ENCODE measurements at regions not wholly inside any gene's neighbourhood (a gene's known extent, or its start where the extent isn't known, plus 50 kb on each side); places are given as distances from the start of the nearest gene placed in this dataset.
"Not testable (repeated sequence)": the region's sequence is repeated elsewhere in the genome, so short reads cannot be mapped to it uniquely, and the experiment has no call there.

DNA sequence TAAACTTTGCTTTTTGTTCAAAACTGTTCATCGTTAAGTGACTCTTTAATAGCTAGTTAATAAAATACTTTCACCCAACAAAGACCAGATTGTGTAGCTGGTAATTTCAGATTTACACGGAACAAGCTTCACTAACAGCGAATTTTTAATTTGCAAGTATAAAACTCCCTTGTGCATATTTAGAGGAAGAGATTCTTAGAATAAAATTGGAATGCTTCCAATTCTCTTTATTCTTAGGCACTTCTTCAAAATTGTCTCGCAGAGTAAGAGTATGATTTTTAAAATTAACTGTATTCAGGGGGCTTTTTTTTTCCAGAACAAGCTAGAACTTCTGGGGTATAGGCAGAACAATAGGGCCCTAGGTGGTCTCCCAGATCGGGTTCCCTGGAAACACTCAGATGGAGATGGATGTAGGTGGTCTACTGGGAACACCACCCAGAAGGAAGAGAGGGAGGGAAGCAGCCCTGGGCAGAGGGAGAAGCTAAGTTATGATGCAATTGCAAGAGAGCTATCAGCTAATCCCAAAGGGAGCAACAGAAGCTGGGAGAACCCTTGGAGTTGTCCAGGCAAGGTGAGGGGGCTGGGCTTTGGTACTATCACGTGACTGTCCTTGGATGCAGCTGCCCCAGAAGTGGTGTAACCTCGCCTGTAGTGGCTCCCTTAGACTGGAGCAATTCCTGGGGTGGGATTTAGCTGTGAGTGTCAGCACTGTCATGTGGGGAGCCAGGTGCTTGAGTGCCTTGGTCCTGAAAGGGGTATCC, 151.7 kb upstream of the ASB18 start:
- no peak for DNase-seq

DNA sequence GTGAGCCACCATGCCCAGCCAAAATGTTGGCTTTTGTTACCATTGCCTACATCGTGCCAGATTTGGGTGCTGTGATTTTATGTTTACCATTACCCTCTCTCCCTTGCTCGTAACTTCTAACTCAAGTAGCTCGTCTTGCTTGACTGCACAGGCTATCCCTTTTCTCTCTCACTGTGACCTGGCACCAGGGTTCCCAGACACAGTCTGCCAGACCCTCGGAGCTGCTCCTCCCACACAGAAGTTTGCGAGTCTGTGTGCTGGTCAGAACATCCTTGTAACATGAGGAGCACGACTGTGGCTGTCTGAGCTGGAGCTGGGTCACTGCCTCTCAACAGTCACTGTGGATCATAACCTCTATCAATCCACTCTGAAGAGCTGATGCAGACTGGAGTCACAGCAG, 152.5 kb upstream of the ACKR3 start:
- no peak for DNase-seq

GRCh38 chr2:236430584-236430983, 139.0 kb upstream of the ACKR3 start:
- DNase-seq = no peak

GRCh38 chr2:236434593-236434992, 135.0 kb upstream of the ACKR3 start:
- peak; percentile 67 for DNase-seq

DNA sequence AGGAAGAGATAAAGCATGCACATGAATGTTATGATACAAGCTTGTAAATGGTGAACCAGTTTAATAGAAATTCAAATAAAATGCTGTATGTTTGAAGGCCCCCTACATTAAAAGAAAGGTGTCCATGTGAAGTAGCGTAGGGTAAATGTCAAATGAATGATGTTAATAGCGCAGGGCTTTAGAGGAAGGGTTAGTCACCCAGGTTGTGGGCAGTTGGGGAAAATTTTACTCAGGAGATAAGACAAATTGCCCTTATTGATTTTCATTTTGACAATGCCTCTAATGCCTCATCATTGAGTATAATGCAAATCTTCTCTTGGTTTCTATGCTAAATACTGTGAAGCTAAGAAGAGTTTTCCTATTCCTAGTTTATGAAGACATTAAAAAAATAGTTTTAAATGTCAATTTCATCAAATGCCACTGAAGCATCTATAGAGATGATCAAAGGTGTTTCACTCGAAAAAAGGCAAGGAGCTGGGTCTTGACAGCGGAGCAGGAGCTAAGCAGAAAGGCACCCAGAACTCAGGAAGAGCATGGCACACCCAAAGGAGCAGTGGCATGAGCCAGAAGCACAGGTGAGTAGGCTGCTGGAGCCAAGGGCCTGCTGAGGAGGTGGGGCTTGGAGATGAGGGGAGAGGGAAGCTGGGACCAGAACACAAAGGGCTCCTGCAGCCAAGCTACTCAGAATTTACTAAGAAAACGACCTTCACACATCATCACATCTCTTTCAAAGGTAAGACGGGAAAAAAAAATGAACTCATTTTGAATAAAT, 129.3 kb upstream of the ACKR3 start:
- DNase-seq = no peak

DNA sequence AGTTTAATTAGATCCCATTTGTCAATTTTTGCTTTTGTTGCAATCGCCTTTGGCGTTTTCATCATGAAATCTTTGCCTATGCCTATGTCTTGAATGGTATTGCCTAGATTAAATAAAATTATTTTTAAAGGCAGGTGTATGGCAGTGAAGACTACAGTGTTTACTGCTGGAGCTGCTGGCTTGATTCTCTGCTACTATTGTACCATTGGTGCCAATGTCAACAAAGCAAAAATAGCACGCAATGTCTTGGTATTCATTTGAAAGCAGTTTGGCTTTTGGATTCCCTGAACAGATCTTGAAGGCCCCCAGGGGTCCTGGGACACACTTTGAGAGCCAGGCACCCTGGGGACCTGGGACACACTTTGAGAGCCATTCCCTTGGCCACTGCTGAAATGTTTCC, 125.4 kb upstream of the ACKR3 start:
- no peak for DNase-seq

DNA sequence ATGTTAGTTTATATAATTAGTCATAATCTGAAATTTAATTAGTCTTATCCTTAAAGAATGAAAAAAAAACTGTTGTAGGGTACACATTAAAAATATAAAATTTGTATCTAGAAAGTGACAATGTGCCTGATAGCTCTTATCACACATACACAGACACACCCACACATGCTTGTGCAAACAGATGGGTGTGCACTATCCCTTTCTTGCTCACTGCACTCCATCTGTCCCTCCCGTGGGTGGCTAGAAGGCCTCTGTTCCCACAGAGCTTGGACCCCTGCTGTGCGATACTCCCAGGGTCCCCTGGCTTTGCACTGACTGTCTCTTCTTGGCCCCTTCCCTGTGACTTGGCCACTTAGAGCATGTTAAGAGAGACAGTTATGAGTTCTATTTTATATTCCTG, 123.9 kb upstream of the ACKR3 start:
- no peak for DNase-seq

- DNase-seq = no peak
Observed at GRCh38 chr2:236446521-236446920, 123.1 kb upstream of the ACKR3 start.

DNA sequence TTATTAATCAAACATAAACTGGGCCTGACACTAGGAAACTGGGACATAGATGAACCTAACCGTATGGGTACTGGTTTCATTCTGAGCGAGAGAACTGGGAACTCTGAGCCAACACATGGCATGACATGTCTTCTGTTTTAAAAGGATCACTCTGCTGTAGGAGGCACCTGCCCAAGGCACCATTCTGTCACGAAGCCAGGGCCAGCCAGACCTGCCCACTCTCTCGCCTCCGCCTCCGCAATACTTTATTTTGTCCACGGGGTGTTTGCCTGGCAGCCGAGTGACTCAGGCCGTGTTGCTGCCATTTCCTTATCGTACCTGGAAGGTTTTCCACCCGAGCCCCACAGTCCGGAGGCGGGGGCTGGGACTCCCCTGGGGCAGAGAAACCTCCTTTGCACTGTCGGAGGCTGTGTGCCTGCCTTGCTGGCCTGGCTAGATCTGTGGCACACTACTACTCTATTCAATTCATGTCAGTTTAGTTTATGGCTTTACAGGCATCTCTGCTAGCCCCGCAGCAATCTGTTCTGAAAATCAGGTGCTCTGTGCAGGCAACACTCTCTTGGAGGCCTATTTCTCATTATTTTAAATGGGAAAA, 120.4 kb upstream of the ACKR3 start:
- DNase-seq = no peak

GRCh38 chr2:236452238-236452637, 117.4 kb upstream of the ACKR3 start:
- no peak for DNase-seq

- no peak for DNase-seq
Observed at GRCh38 chr2:236454076-236454475, 115.5 kb upstream of the ACKR3 start.

- no peak for DNase-seq
Observed at GRCh38 chr2:236459393-236459792, 110.2 kb upstream of the ACKR3 start.

DNA sequence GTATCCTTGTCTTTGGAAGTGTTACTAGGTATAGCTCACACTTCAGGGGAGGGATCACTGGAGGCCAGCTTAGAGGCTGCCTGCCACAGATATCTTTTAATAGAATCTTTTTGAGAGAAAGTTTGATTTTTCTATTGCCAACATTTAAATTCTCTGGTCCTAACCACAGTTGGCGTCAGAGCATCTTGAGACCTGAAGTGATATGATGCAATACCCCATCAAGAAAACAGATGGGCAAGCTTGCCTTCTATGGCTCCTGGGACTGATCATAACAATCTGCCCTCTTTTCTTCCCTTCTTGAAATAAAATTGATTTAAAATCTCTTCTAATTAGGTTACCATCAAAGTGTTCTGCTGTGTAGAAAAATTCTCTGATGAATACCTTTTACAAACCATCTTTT, 105.5 kb upstream of the ACKR3 start:
- no peak for DNase-seq

GRCh38 chr2:236472720-236473495, 96.7 kb upstream of the ACKR3 start:
- no peak for DNase-seq

DNA sequence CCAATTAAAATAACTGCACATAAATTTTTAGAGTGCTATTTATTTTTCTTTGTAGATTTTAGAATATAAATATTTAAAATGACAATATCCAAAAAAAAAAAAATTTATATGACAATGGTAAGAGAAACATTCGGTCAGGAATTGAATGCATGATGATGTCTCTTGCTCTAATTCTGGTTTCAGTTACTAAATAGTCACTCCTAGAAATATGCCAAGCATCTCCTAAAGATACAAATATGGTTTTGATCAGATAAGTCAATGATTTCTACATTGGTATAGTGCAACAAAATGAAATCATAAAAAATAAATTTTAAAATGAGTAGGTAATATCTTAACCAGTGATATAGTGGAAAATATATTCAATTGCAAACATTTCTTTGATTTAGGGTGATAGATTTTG, 95.9 kb upstream of the ACKR3 start:
- DNase-seq = no peak

DNA sequence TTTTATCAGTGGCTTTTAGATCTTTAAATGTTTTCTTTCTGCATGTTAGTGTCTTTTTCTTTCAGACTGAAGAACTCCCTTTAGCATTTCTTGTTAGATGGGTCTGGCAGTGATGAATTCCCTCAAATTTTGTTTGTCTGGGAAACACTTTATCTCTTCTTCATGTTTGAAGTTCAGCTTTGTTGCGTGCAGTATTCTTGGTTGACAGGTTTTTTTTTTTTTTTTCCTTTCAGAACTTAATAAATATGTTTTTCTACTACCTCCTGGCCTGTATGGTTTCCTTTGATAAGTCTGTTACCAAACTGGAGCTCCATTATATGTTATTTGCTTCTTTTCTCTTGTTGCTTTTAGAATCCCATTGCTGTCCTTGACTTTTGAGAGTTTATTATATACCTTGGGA, 89.8 kb upstream of the ACKR3 start:
- no peak for DNase-seq

- DNase-seq = no peak
Observed at GRCh38 chr2:236483102-236483501, 86.5 kb upstream of the ACKR3 start.

DNA sequence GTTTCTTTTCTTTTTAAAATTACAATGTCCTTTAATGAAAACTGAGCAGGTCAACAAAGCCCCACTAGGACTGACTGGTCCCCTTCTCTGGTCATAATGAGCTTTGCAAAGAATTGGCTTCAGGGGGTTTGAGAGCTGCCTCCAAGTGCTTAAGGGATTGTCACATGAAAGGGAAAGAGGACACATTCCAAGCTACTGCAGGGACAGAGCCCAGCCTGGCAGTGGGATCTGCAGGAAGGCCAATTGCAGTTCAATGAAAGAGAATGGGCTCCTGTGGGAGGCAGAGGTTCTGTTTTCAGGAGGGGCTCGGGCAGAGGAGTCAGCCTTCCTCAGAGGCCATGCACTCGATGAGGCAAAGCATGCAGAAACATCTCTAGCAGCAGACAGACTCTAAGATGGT, 84.1 kb upstream of the ACKR3 start:
- DNase-seq = no peak

- DNase-seq = not testable (repeated sequence)
Observed at GRCh38 chr2:236489083-236489482, 80.5 kb upstream of the ACKR3 start.

GRCh38 chr2:236489895-236490404, 79.7 kb upstream of the ACKR3 start:
- no peak for DNase-seq

- no peak for DNase-seq
Observed at GRCh38 chr2:236496340-236496739, 73.3 kb upstream of the ACKR3 start.

DNA sequence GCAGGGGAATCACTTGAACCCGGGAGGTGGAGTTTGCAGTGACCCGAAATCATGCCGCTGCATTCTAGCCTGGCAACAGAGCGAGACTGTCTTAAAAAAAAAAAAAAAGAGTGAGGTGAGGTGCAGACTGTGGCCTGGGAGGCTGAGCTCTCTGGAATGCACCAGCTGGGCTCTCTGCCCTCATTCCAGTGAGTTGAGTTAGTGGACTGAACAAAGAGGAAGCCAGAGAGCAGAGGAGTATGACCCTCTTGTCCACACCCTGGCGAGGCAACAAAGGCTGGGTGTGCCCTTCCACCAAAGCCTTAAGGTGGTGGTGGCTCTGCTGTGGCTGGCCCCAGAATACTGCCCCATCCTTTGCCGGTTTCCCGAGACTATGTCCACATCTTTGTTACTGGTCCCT, 71.3 kb upstream of the ACKR3 start:
- no peak for DNase-seq
